ENCODE measurements at regions not wholly inside any gene's neighbourhood (a gene's known extent, or its start where the extent isn't known, plus 50 kb on each side); places are given as distances from the start of the nearest gene placed in this dataset.

- H3K9me2 ChIP-seq: no peaks in the 10 kb centered on the region
- no peaks in the 10 kb centered on the region for H3K9me3 ChIP-seq
- H3K4me2 ChIP-seq: no peak overlapping the region
- no peaks in the 10 kb centered on the region for H3K36me3 ChIP-seq (replicated peaks in 1 of 2; ENCODE audit: control insufficient read depth in 1 of 2, insufficient read depth in 2 of 2, low read length in 1 of 2)
- no peak for TF ChIP-seq SMC3 (IDR thresholded peaks at IDR 0.05; ENCODE audit: low read depth, low read length)
- no peak for TF ChIP-seq MXI1 (IDR thresholded peaks at IDR 0.05; ENCODE audit: low read depth, low read length)
- no peak for TF ChIP-seq TCF12 (IDR thresholded peaks at IDR 0.05)
- TF ChIP-seq FOXJ3 (CRISPR knock-in tag; IDR thresholded peaks at IDR 0.05): no peak
- TF ChIP-seq RCOR1 (IDR thresholded peaks at IDR 0.05; ENCODE audit: low read length): no peak
- no peak for TF ChIP-seq CHD2 (IDR thresholded peaks at IDR 0.05; ENCODE audit: low read length, partially characterized antibody)
- TF ChIP-seq TAF1 (IDR thresholded peaks at IDR 0.05; ENCODE audit: borderline replicate concordance, low read depth, low read length): no peak
- no peak for TF ChIP-seq EZH2phosphoT487 (IDR thresholded peaks at IDR 0.05; ENCODE audit: borderline replicate concordance, low read depth)
- TF ChIP-seq YY1 (IDR thresholded peaks at IDR 0.05; ENCODE audit: low read depth): no peak
- TF ChIP-seq USF1 (IDR thresholded peaks at IDR 0.05; ENCODE audit: borderline replicate concordance, low read depth): no peak
- no peak for TF ChIP-seq NFIC (IDR thresholded peaks at IDR 0.05; ENCODE audit: borderline replicate concordance)
- TF ChIP-seq ELF1 (IDR thresholded peaks at IDR 0.05): no peak
- POLR2A ChIA-PET: no interaction called here
- H3K79me2 ChIP-seq (ENCODE audit: insufficient read depth): peaks cover 7% of the 10 kb centered on the region; the same call in 1 of the 2 replicates
- CTCF ChIA-PET: interaction anchor here (0.6 to 5.4 kb wide), 32 partner anchors 9 to 588 kb away, joined by 3 to 53 read pairs (median 4); partner anchors contain the start of gene NFKBIA
- H4K20me1 ChIP-seq (ENCODE audit: insufficient read depth): no peaks in the 10 kb centered on the region
- no peaks in the 10 kb centered on the region for H3K4me1 ChIP-seq (ENCODE audit: control insufficient read depth in 1 of 2, insufficient read depth in 2 of 2, low read depth in 1 of 2, low read length in 1 of 2)
- no peak overlapping the region for H3K27ac ChIP-seq (ENCODE audit: low read depth in 2 of 2, low read length in 1 of 2)
- H3K9ac ChIP-seq: no peak overlapping the region
- no peak overlapping the region for H3K4me3 ChIP-seq (ENCODE audit: low read depth in 2 of 2, low read length in 1 of 2)
- no peaks in the 10 kb centered on the region for H3K27me3 ChIP-seq (ENCODE audit: insufficient read depth)
- H3F3A ChIP-seq (replicated peaks; ENCODE audit: insufficient read depth): no peaks in the 10 kb centered on the region
- 87% methylated on average over 2 of the region's 2 CpGs for WGBS (ENCODE audit: low lambda C conversion rate)
- no peak overlapping the region for H2AFZ ChIP-seq (ENCODE audit: low read depth)
- DNase-seq: no peak
Observed at GRCh38 chr14:35229792-35230089, 62.4 kb upstream of the PSMA6 start.

- H3K9me2 ChIP-seq: no peaks in the 10 kb centered on the region
- no peak overlapping the region for H3K27ac ChIP-seq (ENCODE audit: low read depth in 2 of 2, low read length in 1 of 2)
- peaks cover 7% of the 10 kb centered on the region; the same call in 1 of the 2 replicates for H3K79me2 ChIP-seq (ENCODE audit: insufficient read depth)
- no peak overlapping the region for H3K4me3 ChIP-seq (ENCODE audit: low read depth in 2 of 2, low read length in 1 of 2)
- no peaks in the 10 kb centered on the region for H3K4me1 ChIP-seq (ENCODE audit: control insufficient read depth in 1 of 2, insufficient read depth in 2 of 2, low read depth in 1 of 2, low read length in 1 of 2)
- ChIA-PET CTCF (interaction anchor here (1.1 to 5.4 kb wide), 7 partner anchors 9 to 456 kb away, joined by 3 to 53 read pairs (median 7); partner anchors contain the start of gene NFKBIA), POLR2A (no interaction called here)
- 61% methylated on average over 2 of the region's 2 CpGs for WGBS (ENCODE audit: low lambda C conversion rate)
- H3K9ac ChIP-seq: no peak overlapping the region
- no peaks in the 10 kb centered on the region for H3F3A ChIP-seq (replicated peaks; ENCODE audit: insufficient read depth)
- H3K27me3 ChIP-seq (ENCODE audit: insufficient read depth): no peaks in the 10 kb centered on the region
- TF ChIP-seq RFX5 (IDR thresholded peaks at IDR 0.05; ENCODE audit: low read length): no peak
- TF ChIP-seq YY1 (IDR thresholded peaks at IDR 0.05; ENCODE audit: low read depth): no peak
- no peak for TF ChIP-seq ELF1 (IDR thresholded peaks at IDR 0.05)
- no peak for TF ChIP-seq MAX (IDR thresholded peaks at IDR 0.05; ENCODE audit: low read depth)
- TF ChIP-seq SIN3A (IDR thresholded peaks at IDR 0.05; ENCODE audit: borderline replicate concordance, low read depth, low read length): no peak
- TF ChIP-seq NFIC (IDR thresholded peaks at IDR 0.05; ENCODE audit: borderline replicate concordance): no peak
- TF ChIP-seq NRF1 (IDR thresholded peaks at IDR 0.05; ENCODE audit: low read depth, low read length): no peak
- no peak for TF ChIP-seq RCOR1 (IDR thresholded peaks at IDR 0.05; ENCODE audit: low read length)
- TF ChIP-seq CTCF (IDR thresholded peaks at IDR 0.05): no peak
- no peak for TF ChIP-seq IRF3 (IDR thresholded peaks at IDR 0.05; ENCODE audit: low read depth, low read length)
- TF ChIP-seq EZH2phosphoT487 (IDR thresholded peaks at IDR 0.05; ENCODE audit: borderline replicate concordance, low read depth): no peak
- TF ChIP-seq TEAD4 (IDR thresholded peaks at IDR 0.05; ENCODE audit: borderline replicate concordance, insufficient read depth): no peak
- TF ChIP-seq MEF2A (IDR thresholded peaks at IDR 0.05; ENCODE audit: borderline replicate concordance, low read depth): no peak
- TF ChIP-seq USF1 (IDR thresholded peaks at IDR 0.05; ENCODE audit: borderline replicate concordance, low read depth): no peak
- no peak for TF ChIP-seq PBX3 (IDR thresholded peaks at IDR 0.05)
- TF ChIP-seq FOXJ3 (CRISPR knock-in tag; IDR thresholded peaks at IDR 0.05): no peak
- no peak for TF ChIP-seq JUND (IDR thresholded peaks at IDR 0.05)
- TF ChIP-seq FOXM1 (IDR thresholded peaks at IDR 0.05; ENCODE audit: low read depth): no peak
- H3K4me2 ChIP-seq: no peak overlapping the region
- H2AFZ ChIP-seq (ENCODE audit: low read depth): no peak overlapping the region
- no peaks in the 10 kb centered on the region for H4K20me1 ChIP-seq (ENCODE audit: insufficient read depth)
- DNase-seq: no peak
- no peaks in the 10 kb centered on the region for H3K36me3 ChIP-seq (replicated peaks in 1 of 2; ENCODE audit: control insufficient read depth in 1 of 2, insufficient read depth in 2 of 2, low read length in 1 of 2)
- H3K9me3 ChIP-seq: no peaks in the 10 kb centered on the region
Observed at GRCh38 chr14:35231207-35231760, 60.9 kb upstream of the PSMA6 start.
